GM19452 (cell line): ENCODE measurements at regions not wholly inside any gene's neighbourhood (a gene's known extent, or its start where the extent isn't known, plus 50 kb on each side); places are given as distances from the start of the nearest gene placed in this dataset.

Source experiments
- ATAC-seq: cut with Tn5 transposase; IDR thresholded peaks from one replicate; pipeline ENCODE4 v1.9.1; 2021; ENCODE audit not compliant: unreplicated experiment

- no peak for ATAC-seq
Measured at GRCh38 chr14:51544471-51544870, 107.2 kb upstream of the FRMD6 start.

GRCh38 chr14:51544901-51545300 lies 106.8 kb upstream of the FRMD6 start:
- no peak for ATAC-seq

- ATAC-seq, result no peak
Measured at GRCh38 chr14:51545396-51545795, 106.3 kb upstream of the FRMD6 start.

GRCh38 chr14:51546099-51546498 lies 105.6 kb upstream of the FRMD6 start:
- ATAC-seq, result no peak

- no peak for ATAC-seq
Measured at GRCh38 chr14:51546603-51547258, 105.0 kb upstream of the FRMD6 start.

- ATAC-seq, result no peak
Measured at GRCh38 chr14:51547260-51547659, 104.5 kb upstream of the FRMD6 start.

GRCh38 chr14:51547701-51548100 lies 104.0 kb upstream of the FRMD6 start:
- ATAC-seq, result no peak

GRCh38 chr14:51548187-51548586 lies 103.5 kb upstream of the FRMD6 start:
- ATAC-seq, result no peak

- no peak for ATAC-seq
Measured at GRCh38 chr14:51550636-51551035, 101.1 kb upstream of the FRMD6 start.

- ATAC-seq, result no peak
Measured at GRCh38 chr14:51552275-51552674, 99.4 kb upstream of the FRMD6 start.

- ATAC-seq, result no peak
Measured at GRCh38 chr14:51552768-51553404, 98.8 kb upstream of the FRMD6 start.

- ATAC-seq, result no peak
Measured at GRCh38 chr14:51554339-51554920, 97.3 kb upstream of the FRMD6 start.

- ATAC-seq, result no peak
Measured at GRCh38 chr14:51554953-51555352, 96.8 kb upstream of the FRMD6 start.

- ATAC-seq, result no peak
Measured at GRCh38 chr14:51561141-51561540, 90.6 kb upstream of the FRMD6 start.

- no peak for ATAC-seq
Measured at GRCh38 chr14:51562816-51563215, 88.9 kb upstream of the FRMD6 start.

- ATAC-seq, result no peak
Measured at GRCh38 chr14:51563560-51563959, 88.2 kb upstream of the FRMD6 start.

GRCh38 chr14:51564460-51564859 lies 87.2 kb upstream of the FRMD6 start:
- no peak for ATAC-seq

- ATAC-seq, result no peak
Measured at GRCh38 chr14:51564986-51565604, 86.6 kb upstream of the FRMD6 start.

GRCh38 chr14:51566831-51567582 lies 84.7 kb upstream of the FRMD6 start:
- ATAC-seq, result no peak

- ATAC-seq, result no peak
Measured at GRCh38 chr14:51568366-51568765, 83.3 kb upstream of the FRMD6 start.

- no peak for ATAC-seq
Measured at GRCh38 chr14:51573607-51574006, 78.1 kb upstream of the FRMD6 start.
